ENCODE measurements at regions not wholly inside any gene's neighbourhood (a gene's known extent, or its start where the extent isn't known, plus 50 kb on each side); places are given as distances from the start of the nearest gene placed in this dataset.

GRCh38 chr4:14504162-14504561 is 498.1 kb upstream of the CPEB2 start:
- DNase-seq = no peak

- DNase-seq = no peak
Observed at GRCh38 chr4:14513471-14513870, 488.8 kb upstream of the CPEB2 start.

- no peak for DNase-seq
Observed at GRCh38 chr4:14515556-14515955, 486.7 kb upstream of the CPEB2 start.

- no peak for DNase-seq
Observed at GRCh38 chr4:14518136-14518535, 484.1 kb upstream of the CPEB2 start.

- no peak for DNase-seq
Observed at GRCh38 chr4:14520171-14520570, 482.1 kb upstream of the CPEB2 start.

- no peak for DNase-seq
Observed at GRCh38 chr4:14524276-14524675, 478.0 kb upstream of the CPEB2 start.

GRCh38 chr4:14528918-14529317 is 473.4 kb upstream of the CPEB2 start:
- DNase-seq = no peak

GRCh38 chr4:14529653-14530052 is 472.6 kb upstream of the CPEB2 start:
- DNase-seq = no peak

- no peak for DNase-seq
Observed at GRCh38 chr4:14532436-14532835, 469.8 kb upstream of the CPEB2 start.

- DNase-seq = no peak
Observed at GRCh38 chr4:14539246-14539645, 463.0 kb upstream of the CPEB2 start.

- no peak for DNase-seq
Observed at GRCh38 chr4:14545163-14545562, 457.1 kb upstream of the CPEB2 start.

GRCh38 chr4:14545807-14546206 is 456.5 kb upstream of the CPEB2 start:
- no peak for DNase-seq

GRCh38 chr4:14552119-14552518 is 450.2 kb upstream of the CPEB2 start:
- DNase-seq = no peak

GRCh38 chr4:14559646-14560045 is 442.6 kb upstream of the CPEB2 start:
- DNase-seq = no peak

- DNase-seq = no peak
Observed at GRCh38 chr4:14560577-14560976, 441.7 kb upstream of the CPEB2 start.

GRCh38 chr4:14562901-14563300 is 439.4 kb upstream of the CPEB2 start:
- DNase-seq = no peak

GRCh38 chr4:14564281-14564680 is 438.0 kb upstream of the CPEB2 start:
- no peak for DNase-seq

GRCh38 chr4:14566518-14566917 is 435.8 kb upstream of the CPEB2 start:
- DNase-seq = no peak

GRCh38 chr4:14568351-14568750 is 433.9 kb upstream of the CPEB2 start:
- DNase-seq = no peak

- DNase-seq = no peak
Observed at GRCh38 chr4:14575289-14575688, 427.0 kb upstream of the CPEB2 start.

GRCh38 chr4:14575919-14576318 is 426.4 kb upstream of the CPEB2 start:
- no peak for DNase-seq

GRCh38 chr4:14580061-14580460 is 422.2 kb upstream of the CPEB2 start:
- no peak for DNase-seq

- no peak for DNase-seq
Observed at GRCh38 chr4:14581741-14582140, 420.5 kb upstream of the CPEB2 start.

- DNase-seq = no peak
Observed at GRCh38 chr4:14582677-14583076, 419.6 kb upstream of the CPEB2 start.

- no peak for DNase-seq
Observed at GRCh38 chr4:14583331-14583730, 418.9 kb upstream of the CPEB2 start.

GRCh38 chr4:14583752-14584151 is 418.5 kb upstream of the CPEB2 start:
- no peak for DNase-seq
